ENCODE measurements at regions not wholly inside any gene's neighbourhood (a gene's known extent, or its start where the extent isn't known, plus 50 kb on each side); places are given as distances from the start of the nearest gene placed in this dataset.
"Not testable (repeated sequence)": the region's sequence is repeated elsewhere in the genome, so short reads cannot be mapped to it uniquely, and the experiment has no call there.

- TF ChIP-seq CTCF (IDR thresholded peaks at IDR 0.05; ENCODE audit: poor library complexity); EZH2 (IDR thresholded peaks at IDR 0.05; ENCODE audit: borderline replicate concordance): not testable (repeated sequence)
Observed at GRCh38 chr2:224091671-224092070, 52.6 kb upstream of the SERPINE2 start.

Measured in hepatocyte (in vitro differentiated cells).